ENCODE measurements at regions not wholly inside any gene's neighbourhood (a gene's known extent, or its start where the extent isn't known, plus 50 kb on each side); places are given as distances from the start of the nearest gene placed in this dataset.

DNA sequence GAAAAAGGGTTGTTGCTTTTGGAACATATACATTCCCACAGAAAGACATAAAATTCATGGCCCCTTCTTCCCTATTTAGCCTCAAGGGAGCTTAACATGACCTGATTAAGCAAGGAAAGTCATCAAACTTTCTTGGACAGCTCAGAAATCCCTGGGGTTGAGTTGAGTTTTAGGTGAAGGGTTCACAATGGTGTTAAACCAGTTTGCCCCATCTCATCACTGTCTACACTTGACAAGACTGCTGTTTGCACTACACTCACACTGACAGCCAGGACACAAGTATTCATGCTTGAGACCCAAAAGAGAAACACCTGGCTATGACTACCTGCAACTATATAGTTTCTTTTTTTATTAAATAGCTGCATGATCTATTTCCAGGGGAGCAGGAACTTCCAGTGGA lies 209.8 kb upstream of the TMEM45B start:
- no peaks in the 10 kb centered on the region for H3K27me3 Mint-ChIP-seq
- no peaks in the 10 kb centered on the region for H3K4me1 Mint-ChIP-seq (ENCODE audit: low read depth)
- H3K9me3 Mint-ChIP-seq (ENCODE audit: low read depth), result no peaks in the 10 kb centered on the region
- peaks cover 2% of the 10 kb centered on the region for H3K36me3 Mint-ChIP-seq
- no peak overlapping the region for H3K4me3 Mint-ChIP-seq
- H3K27ac Mint-ChIP-seq, result no peak overlapping the region

- H3K4me3 Mint-ChIP-seq, result no peak overlapping the region
- no peaks in the 10 kb centered on the region for H3K4me1 Mint-ChIP-seq (ENCODE audit: low read depth)
- H3K36me3 Mint-ChIP-seq, result no peaks in the 10 kb centered on the region
- no peaks in the 10 kb centered on the region for H3K9me3 Mint-ChIP-seq (ENCODE audit: low read depth)
- H3K27me3 Mint-ChIP-seq, result no peaks in the 10 kb centered on the region
- H3K27ac Mint-ChIP-seq, result no peak overlapping the region
Observed at GRCh38 chr11:129608711-129609110, 206.9 kb upstream of the TMEM45B start.

DNA sequence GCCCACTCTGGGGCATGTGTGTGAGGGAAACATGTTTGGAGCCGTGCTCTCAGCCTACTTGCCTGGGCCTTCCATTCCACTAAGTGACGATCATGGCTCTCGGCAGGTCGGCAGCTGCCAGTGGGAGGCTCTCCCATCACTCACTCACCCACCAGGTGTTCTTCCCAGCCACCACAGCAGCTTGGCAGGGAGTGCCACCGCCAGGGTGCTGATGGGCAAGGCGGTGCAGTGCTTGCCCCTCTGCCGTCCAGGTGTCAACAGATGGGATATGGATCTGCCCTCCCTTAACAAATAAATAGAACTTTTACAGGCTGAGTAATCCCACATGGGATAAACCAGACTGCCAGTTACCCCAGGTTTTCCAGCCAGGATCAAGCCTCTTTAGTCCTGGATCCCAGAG lies 205.5 kb upstream of the TMEM45B start:
- Mint-ChIP-seq H3K9me3 (ENCODE audit: low read depth) (no peaks in the 10 kb centered on the region), H3K36me3 (no peaks in the 10 kb centered on the region), H3K27ac (no peak overlapping the region), H3K4me1 (ENCODE audit: low read depth) (no peaks in the 10 kb centered on the region), H3K4me3 (no peak overlapping the region), H3K27me3 (no peaks in the 10 kb centered on the region)

DNA sequence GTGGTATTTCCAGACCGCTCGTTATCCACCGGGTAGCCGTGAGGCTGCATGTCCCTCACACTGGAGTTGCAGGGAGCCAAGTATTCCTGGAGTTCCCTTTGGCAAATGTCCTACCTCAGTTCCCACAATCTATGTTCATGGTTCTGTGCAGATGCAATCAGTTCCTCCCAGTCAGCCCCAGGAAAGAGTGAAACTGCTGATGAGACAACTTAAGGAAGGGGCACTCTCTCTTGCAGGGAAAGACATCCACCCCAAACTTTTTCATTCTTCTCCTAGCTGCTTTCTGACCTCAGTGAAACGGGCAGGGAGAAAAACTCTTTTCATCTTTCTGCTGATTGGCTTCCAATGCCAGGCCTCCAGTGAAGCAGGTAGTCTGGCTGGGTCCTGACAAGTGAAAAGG lies 205.1 kb upstream of the TMEM45B start:
- Mint-ChIP-seq H3K4me3 (no peak overlapping the region), H3K27me3 (no peaks in the 10 kb centered on the region), H3K27ac (no peak overlapping the region), H3K36me3 (no peaks in the 10 kb centered on the region), H3K4me1 (ENCODE audit: low read depth) (no peaks in the 10 kb centered on the region), H3K9me3 (ENCODE audit: low read depth) (no peaks in the 10 kb centered on the region)

DNA sequence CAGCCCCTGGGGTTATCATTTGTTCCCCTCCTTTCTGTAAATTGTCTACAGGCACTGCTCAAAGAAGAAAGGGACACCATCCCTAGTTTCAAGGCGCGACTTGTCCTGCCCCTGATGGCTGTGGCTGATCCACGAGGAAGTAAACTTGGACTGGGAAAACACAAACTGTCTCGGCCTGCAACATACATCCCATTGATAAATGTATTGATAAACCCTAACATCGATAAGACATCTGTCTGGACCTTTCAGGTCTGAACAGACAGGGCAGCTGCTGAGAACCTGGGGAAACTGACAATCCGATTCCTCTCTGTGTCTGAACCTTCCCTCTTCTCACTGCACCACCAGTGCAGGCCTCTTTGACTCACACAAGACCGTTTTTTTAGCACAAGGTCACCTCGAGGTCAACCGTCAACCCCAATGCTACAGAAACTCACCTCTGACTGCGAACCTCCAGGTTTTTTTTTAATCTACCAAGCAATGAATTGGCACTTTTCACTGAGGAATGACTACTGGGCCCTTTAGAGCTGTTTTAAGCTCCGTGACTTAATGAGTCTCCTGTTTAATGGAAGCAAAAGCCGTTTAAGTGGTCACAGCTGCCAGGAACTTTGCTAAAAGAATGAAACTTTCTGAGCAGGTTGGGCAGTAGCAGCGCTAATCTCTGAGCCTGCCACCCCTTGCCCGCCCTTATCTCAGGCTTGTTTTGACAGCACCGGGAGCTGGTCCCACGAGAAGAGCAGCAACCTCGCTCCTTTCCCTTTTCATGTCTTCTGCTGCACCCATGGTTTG lies 203.8 kb upstream of the TMEM45B start:
- Mint-ChIP-seq H3K27ac (no peak overlapping the region), H3K4me1 (ENCODE audit: low read depth) (no peaks in the 10 kb centered on the region), H3K4me3 (no peak overlapping the region), H3K9me3 (ENCODE audit: low read depth) (no peaks in the 10 kb centered on the region), H3K36me3 (no peaks in the 10 kb centered on the region), H3K27me3 (peaks cover 2% of the 10 kb centered on the region)

DNA sequence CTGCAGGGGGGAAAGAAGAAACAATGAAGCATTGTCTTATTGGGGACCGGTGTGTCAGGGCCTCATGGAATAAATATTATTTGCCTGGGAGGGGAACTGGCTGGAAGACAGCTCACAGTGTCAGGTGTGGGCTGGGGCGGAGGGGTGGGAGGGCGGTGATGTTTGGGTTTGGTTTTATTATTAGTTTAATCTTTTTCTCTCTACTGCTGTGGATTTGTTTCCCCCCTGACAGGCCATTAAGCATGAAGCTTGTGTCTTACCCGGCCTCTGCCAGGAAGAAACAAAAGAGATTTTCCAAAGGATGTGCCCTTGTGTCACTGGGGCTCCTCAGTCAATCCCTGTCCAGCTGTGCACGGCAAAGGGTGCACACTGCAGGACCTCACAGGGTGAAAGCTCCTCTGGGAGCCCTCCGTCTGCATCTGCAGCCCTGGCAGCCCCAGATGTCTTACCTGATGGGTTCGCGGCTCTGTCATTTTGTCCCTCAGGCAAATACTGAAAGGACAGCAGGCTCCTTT lies 203.1 kb upstream of the TMEM45B start:
- H3K4me3 Mint-ChIP-seq, result no peak overlapping the region
- H3K27ac Mint-ChIP-seq, result no peak overlapping the region
- peaks cover 2% of the 10 kb centered on the region for H3K27me3 Mint-ChIP-seq
- no peaks in the 10 kb centered on the region for H3K4me1 Mint-ChIP-seq (ENCODE audit: low read depth)
- H3K9me3 Mint-ChIP-seq (ENCODE audit: low read depth), result no peaks in the 10 kb centered on the region
- H3K36me3 Mint-ChIP-seq, result no peaks in the 10 kb centered on the region

DNA sequence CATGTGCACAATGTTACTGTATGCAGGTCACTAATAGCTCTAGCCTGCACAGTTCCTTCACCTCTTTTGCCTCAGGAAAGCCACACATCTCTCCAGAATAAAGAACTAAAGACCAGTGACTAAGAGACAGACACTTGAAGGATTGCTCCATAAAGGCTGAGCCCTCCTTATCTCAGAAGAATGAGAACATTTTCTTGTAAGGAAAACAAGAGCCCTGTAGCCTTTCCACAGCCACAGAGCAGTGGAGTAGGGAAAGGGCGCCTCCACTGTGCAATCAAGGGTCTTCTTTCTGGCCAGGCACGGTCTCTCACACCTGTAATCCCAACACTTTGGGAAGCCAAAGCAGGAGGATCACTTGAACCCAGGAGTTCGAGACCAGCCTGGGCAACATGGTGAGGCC lies 202.6 kb upstream of the TMEM45B start:
- Mint-ChIP-seq H3K36me3 (no peaks in the 10 kb centered on the region), H3K4me3 (no peak overlapping the region), H3K9me3 (ENCODE audit: low read depth) (no peaks in the 10 kb centered on the region), H3K4me1 (ENCODE audit: low read depth) (no peaks in the 10 kb centered on the region), H3K27me3 (peaks cover 2% of the 10 kb centered on the region), H3K27ac (no peak overlapping the region)

DNA sequence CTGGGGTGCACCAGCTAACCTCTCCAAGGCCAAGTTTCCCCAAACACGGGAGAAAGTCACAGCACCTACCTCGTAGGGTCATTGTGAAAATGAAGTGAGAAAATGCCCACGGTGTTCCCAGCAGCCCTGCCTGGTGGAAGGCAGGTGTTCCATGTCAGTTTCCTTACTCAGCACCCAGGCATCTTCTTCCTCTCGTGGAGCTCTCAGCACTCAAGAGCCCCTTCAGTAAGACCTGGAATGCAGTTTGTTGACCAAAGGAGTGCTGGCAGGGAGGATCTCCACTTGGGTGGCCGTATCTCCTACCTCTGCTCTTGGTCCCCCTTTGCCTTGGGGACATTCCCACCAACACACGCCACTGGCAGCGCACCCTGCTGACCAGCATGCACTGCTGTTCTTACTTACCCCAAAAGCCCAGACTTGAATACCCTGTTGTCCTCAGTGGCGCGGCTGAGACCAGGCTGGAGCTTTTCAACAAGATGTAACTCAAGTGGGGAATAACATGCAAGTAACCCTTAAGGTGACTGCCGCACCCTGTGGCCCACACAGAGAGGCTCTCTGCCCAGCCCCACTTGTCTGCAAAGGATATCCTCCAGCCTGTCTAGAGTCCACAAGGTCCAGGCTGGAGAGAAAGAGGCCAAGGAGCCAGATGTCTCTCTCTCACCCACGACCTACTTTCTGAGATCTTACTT lies 201.2 kb upstream of the TMEM45B start:
- Mint-ChIP-seq H3K27ac (no peak overlapping the region), H3K36me3 (no peaks in the 10 kb centered on the region), H3K9me3 (ENCODE audit: low read depth) (no peaks in the 10 kb centered on the region), H3K4me3 (no peak overlapping the region), H3K4me1 (ENCODE audit: low read depth) (no peaks in the 10 kb centered on the region), H3K27me3 (peaks cover 2% of the 10 kb centered on the region)

DNA sequence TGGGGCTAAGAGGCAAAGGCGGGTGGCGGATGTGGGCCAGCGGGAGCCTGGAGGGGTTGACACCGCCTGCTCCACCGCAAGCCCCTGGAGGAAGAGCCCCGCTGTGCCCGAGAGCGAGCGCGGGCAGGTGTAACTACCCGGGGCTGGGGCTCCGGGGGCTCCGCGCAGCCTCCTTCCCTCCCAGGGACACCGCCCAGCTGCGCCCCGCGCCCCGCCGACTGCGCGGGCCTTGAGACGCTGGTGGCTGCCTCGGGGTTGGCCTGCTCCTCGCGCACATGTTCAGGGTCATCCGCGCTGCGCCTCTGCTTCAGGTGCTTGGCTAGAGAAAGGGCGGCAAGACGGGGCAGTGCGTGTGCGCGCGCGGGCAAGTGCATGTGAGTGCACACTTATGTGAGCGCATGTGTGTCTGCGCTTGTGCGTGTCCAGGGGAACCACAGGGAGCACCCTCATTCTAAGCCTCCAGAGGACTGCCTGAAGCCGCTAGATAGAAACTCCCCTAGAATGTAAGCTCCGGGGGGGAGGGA lies 197.5 kb upstream of the TMEM45B start:
- H3K4me1 Mint-ChIP-seq (ENCODE audit: low read depth), result no peaks in the 10 kb centered on the region
- no peaks in the 10 kb centered on the region for H3K36me3 Mint-ChIP-seq
- no peaks in the 10 kb centered on the region for H3K9me3 Mint-ChIP-seq (ENCODE audit: low read depth)
- no peak overlapping the region for H3K27ac Mint-ChIP-seq
- H3K4me3 Mint-ChIP-seq, result no peak overlapping the region
- H3K27me3 Mint-ChIP-seq, result peaks cover 2% of the 10 kb centered on the region

GRCh38 chr11:129620237-129621104 lies 195.2 kb upstream of the TMEM45B start:
- peaks cover 2% of the 10 kb centered on the region for H3K27me3 Mint-ChIP-seq
- no peak overlapping the region for H3K27ac Mint-ChIP-seq
- no peaks in the 10 kb centered on the region for H3K36me3 Mint-ChIP-seq
- no peaks in the 10 kb centered on the region for H3K9me3 Mint-ChIP-seq (ENCODE audit: low read depth)
- no peak overlapping the region for H3K4me3 Mint-ChIP-seq
- H3K4me1 Mint-ChIP-seq (ENCODE audit: low read depth), result no peaks in the 10 kb centered on the region

DNA sequence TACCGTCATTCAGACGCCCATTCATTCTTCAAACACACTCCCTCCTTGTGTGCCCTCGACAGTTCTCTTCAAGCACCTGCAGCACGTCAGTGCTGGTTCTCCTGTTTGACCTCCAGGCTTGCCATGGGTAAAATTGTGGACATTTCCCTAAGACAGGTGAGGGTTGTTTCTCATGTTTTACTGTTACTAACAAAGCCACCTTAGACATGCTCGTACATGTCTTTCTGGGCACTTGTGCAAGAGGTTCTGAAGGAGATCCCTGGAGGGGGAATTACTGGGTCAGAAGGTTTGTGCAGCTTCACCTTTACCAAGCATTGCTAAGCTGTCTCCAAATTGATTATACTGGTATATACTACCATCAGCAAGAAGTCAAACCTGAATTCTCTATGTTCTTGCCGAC lies 189.7 kb upstream of the TMEM45B start:
- Mint-ChIP-seq H3K9me3 (ENCODE audit: low read depth) (no peaks in the 10 kb centered on the region), H3K36me3 (no peaks in the 10 kb centered on the region), H3K4me3 (no peak overlapping the region), H3K27ac (no peak overlapping the region), H3K4me1 (ENCODE audit: low read depth) (no peaks in the 10 kb centered on the region), H3K27me3 (peaks cover 4% of the 10 kb centered on the region)

GRCh38 chr11:129631201-129631600 lies 184.4 kb upstream of the TMEM45B start:
- H3K4me1 Mint-ChIP-seq (ENCODE audit: low read depth), result no peaks in the 10 kb centered on the region
- no peaks in the 10 kb centered on the region for H3K9me3 Mint-ChIP-seq (ENCODE audit: low read depth)
- no peaks in the 10 kb centered on the region for H3K27me3 Mint-ChIP-seq
- peaks cover 3% of the 10 kb centered on the region for H3K36me3 Mint-ChIP-seq
- H3K4me3 Mint-ChIP-seq, result no peak overlapping the region
- no peak overlapping the region for H3K27ac Mint-ChIP-seq

DNA sequence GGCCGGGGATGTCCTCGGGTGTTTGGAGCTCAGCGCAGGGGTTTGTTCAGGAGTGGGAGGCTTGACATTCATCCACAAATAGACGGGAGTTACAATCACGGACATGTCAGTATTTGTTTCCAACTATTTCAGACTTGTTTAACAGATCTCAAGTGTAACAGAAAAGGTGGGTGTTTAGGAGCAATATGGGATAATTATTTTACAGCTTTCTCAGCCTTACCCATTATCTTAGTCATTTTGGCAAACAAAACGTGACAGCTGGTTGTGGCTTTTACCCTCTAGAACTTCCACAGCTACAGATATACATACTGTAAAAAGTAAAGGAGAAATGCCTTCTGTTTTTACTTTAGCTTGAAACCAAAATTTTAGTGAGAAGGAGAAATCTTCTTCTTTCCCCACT lies 178.7 kb upstream of the TMEM45B start:
- no peak overlapping the region for H3K27ac Mint-ChIP-seq
- H3K4me3 Mint-ChIP-seq, result no peak overlapping the region
- H3K36me3 Mint-ChIP-seq, result peaks cover 3% of the 10 kb centered on the region
- H3K27me3 Mint-ChIP-seq, result peaks cover 2% of the 10 kb centered on the region
- H3K9me3 Mint-ChIP-seq (ENCODE audit: low read depth), result no peaks in the 10 kb centered on the region
- peaks cover 16% of the 10 kb centered on the region for H3K4me1 Mint-ChIP-seq (ENCODE audit: low read depth)

- H3K27ac Mint-ChIP-seq, result peak overlapping the region; percentile 29
- peaks cover 3% of the 10 kb centered on the region for H3K27me3 Mint-ChIP-seq
- peaks cover 16% of the 10 kb centered on the region for H3K4me1 Mint-ChIP-seq (ENCODE audit: low read depth)
- H3K9me3 Mint-ChIP-seq (ENCODE audit: low read depth), result no peaks in the 10 kb centered on the region
- H3K36me3 Mint-ChIP-seq, result peaks cover 6% of the 10 kb centered on the region
- no peak overlapping the region for H3K4me3 Mint-ChIP-seq
Observed at GRCh38 chr11:129637473-129637872, 178.2 kb upstream of the TMEM45B start.
